ENCODE measurements at regions not wholly inside any gene's neighbourhood (a gene's known extent, or its start where the extent isn't known, plus 50 kb on each side); places are given as distances from the start of the nearest gene placed in this dataset.

DNA sequence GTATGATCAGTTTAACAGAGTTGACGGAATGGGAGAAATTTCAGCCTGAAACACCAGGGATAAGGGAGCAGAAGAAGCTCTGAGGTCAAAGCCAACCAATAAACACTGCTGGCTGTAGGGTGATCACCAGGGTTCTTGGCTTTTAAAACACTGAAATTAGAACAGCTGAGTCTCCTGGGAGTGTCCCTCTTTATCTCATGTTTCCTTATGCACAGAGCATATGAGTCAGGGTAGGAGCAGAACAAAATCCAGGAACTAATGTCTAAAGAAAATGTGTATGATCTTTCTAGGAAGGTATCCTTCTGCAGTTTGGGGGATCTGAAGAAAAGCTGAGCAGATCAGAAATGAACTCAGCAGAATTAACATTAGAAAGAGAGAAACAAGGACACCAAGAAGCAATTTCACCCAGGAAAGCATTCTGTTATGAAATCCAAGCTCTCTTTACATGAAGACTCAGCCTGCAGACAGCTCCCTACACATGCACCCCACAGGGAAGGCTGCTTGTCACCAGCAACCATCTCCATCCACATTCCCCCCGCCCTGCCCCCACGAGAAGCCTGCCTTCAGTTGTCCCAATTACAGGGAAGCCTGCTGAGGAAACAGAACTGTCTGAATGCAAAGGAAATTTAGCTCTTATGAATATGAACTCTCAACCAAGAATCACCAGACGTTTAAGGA, 469.7 kb downstream of the PDCD6IP start:
- no peaks in the 10 kb centered on the region for H3K9me2 ChIP-seq (ENCODE audit: insufficient read depth, low read length)
- no peaks in the 10 kb centered on the region for H3K79me2 ChIP-seq (replicated peaks; ENCODE audit: insufficient read depth, low read length)
- H3K4me3 ChIP-seq (ENCODE audit: low read length): no peak overlapping the region
- H4K20me1 ChIP-seq (ENCODE audit: insufficient read depth): no peaks in the 10 kb centered on the region
- no peak overlapping the region for H3K4me2 ChIP-seq (ENCODE audit: low read length)
- no peak overlapping the region for H3K27ac ChIP-seq (ENCODE audit: low read length)
- no peaks in the 10 kb centered on the region for H3K27me3 ChIP-seq (ENCODE audit: insufficient read depth, low read depth, low read length)
- H3K9ac ChIP-seq (ENCODE audit: low read length): no peak overlapping the region
- H3F3A ChIP-seq (ENCODE audit: insufficient read depth, low read length, poor library complexity, severe bottlenecking): no peaks in the 10 kb centered on the region
- TF ChIP-seq SMC3 (conservative IDR thresholded peaks at IDR 0.05; ENCODE audit: poor library complexity): no peak
- TF ChIP-seq, protein P1, sequence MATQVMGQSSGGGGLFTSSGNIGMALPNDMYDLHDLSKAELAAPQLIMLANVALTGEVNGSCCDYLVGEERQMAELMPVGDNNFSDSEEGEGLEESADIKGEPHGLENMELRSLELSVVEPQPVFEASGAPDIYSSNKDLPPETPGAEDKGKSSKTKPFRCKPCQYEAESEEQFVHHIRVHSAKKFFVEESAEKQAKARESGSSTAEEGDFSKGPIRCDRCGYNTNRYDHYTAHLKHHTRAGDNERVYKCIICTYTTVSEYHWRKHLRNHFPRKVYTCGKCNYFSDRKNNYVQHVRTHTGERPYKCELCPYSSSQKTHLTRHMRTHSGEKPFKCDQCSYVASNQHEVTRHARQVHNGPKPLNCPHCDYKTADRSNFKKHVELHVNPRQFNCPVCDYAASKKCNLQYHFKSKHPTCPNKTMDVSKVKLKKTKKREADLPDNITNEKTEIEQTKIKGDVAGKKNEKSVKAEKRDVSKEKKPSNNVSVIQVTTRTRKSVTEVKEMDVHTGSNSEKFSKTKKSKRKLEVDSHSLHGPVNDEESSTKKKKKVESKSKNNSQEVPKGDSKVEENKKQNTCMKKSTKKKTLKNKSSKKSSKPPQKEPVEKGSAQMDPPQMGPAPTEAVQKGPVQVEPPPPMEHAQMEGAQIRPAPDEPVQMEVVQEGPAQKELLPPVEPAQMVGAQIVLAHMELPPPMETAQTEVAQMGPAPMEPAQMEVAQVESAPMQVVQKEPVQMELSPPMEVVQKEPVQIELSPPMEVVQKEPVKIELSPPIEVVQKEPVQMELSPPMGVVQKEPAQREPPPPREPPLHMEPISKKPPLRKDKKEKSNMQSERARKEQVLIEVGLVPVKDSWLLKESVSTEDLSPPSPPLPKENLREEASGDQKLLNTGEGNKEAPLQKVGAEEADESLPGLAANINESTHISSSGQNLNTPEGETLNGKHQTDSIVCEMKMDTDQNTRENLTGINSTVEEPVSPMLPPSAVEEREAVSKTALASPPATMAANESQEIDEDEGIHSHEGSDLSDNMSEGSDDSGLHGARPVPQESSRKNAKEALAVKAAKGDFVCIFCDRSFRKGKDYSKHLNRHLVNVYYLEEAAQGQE (IDR thresholded peaks at IDR 0.05; ENCODE audit: borderline replicate concordance): no peak
- no peak for TF ChIP-seq EZH2 (IDR thresholded peaks at IDR 0.05; ENCODE audit: borderline replicate concordance, insufficient read depth, low read length, poor library complexity, severe bottlenecking)
- no peak for TF ChIP-seq TAF1 (IDR thresholded peaks at IDR 0.05; ENCODE audit: low read depth)
- no peak for TF ChIP-seq MXI1 (conservative IDR thresholded peaks at IDR 0.05; ENCODE audit: poor library complexity, severe bottlenecking)
- no peak for TF ChIP-seq EP300 (conservative IDR thresholded peaks at IDR 0.05; ENCODE audit: poor library complexity, severe bottlenecking)
- H2AFZ ChIP-seq (ENCODE audit: low read depth, low read length): no peak overlapping the region
- H3K9me3 ChIP-seq (ENCODE audit: low read length): no peaks in the 10 kb centered on the region
- H3K36me3 ChIP-seq (ENCODE audit: insufficient read depth, low read length): no peaks in the 10 kb centered on the region

DNA sequence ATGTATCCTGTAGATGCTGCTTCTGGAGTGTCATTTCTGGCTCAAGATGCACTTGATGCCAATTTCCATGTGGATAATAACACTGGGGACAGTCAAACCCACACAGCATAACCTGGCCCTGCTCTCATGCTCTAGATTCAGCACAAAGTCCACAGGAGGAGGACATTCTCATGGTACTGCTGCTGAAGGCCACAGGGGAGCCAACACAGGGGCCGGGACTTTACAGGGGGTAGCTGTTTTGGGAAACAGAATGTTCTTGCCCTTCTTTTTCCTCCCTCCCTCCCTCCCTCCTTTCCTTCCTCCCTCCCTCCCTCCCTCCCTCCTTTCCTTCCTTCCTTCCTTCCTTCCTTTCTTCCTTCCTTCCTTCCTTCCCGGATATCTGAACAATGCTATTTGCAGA, 477.4 kb downstream of the PDCD6IP start:
- TF ChIP-seq TAF1 (IDR thresholded peaks at IDR 0.05; ENCODE audit: low read depth) (no peak), EZH2 (IDR thresholded peaks at IDR 0.05; ENCODE audit: borderline replicate concordance, insufficient read depth, low read length, poor library complexity, severe bottlenecking) (no peak), EP300 (conservative IDR thresholded peaks at IDR 0.05; ENCODE audit: poor library complexity, severe bottlenecking) (no peak)
- TF ChIP-seq, protein P2, sequence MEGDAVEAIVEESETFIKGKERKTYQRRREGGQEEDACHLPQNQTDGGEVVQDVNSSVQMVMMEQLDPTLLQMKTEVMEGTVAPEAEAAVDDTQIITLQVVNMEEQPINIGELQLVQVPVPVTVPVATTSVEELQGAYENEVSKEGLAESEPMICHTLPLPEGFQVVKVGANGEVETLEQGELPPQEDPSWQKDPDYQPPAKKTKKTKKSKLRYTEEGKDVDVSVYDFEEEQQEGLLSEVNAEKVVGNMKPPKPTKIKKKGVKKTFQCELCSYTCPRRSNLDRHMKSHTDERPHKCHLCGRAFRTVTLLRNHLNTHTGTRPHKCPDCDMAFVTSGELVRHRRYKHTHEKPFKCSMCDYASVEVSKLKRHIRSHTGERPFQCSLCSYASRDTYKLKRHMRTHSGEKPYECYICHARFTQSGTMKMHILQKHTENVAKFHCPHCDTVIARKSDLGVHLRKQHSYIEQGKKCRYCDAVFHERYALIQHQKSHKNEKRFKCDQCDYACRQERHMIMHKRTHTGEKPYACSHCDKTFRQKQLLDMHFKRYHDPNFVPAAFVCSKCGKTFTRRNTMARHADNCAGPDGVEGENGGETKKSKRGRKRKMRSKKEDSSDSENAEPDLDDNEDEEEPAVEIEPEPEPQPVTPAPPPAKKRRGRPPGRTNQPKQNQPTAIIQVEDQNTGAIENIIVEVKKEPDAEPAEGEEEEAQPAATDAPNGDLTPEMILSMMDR (IDR thresholded peaks at IDR 0.05; ENCODE audit: poor library complexity, severe bottlenecking): no peak
- TF ChIP-seq, protein P1 (IDR thresholded peaks at IDR 0.05; ENCODE audit: borderline replicate concordance): no peak
- Histone ChIP-seq H3K9me2 (ENCODE audit: insufficient read depth, low read length) (no peaks in the 10 kb centered on the region), H3K9ac (ENCODE audit: low read length) (no peak overlapping the region), H3K79me2 (replicated peaks; ENCODE audit: insufficient read depth, low read length) (no peaks in the 10 kb centered on the region), H3K4me2 (ENCODE audit: low read length) (no peak overlapping the region), H3K9me3 (ENCODE audit: low read length) (no peaks in the 10 kb centered on the region), H3K27me3 (ENCODE audit: insufficient read depth, low read depth, low read length) (no peaks in the 10 kb centered on the region), H3K4me3 (ENCODE audit: low read length) (no peak overlapping the region), H2AFZ (ENCODE audit: low read depth, low read length) (no peak overlapping the region), H3F3A (ENCODE audit: insufficient read depth, low read length, poor library complexity, severe bottlenecking) (no peaks in the 10 kb centered on the region), H3K27ac (ENCODE audit: low read length) (no peak overlapping the region), H4K20me1 (ENCODE audit: insufficient read depth) (no peaks in the 10 kb centered on the region), H3K36me3 (ENCODE audit: insufficient read depth, low read length) (no peaks in the 10 kb centered on the region)

Measured in neural cell (in vitro differentiated cells).